Spleen (tissue), 7 donors: ENCODE measurements at regions not wholly inside any gene's neighbourhood (a gene's known extent, or its start where the extent isn't known, plus 50 kb on each side); places are given as distances from the start of the nearest gene placed in this dataset.

Experiments
- CTCF ChIP-seq, 11 experiments: fragments of 200-600 bp in 7 of 11; fragments of 450-650 bp in 4 of 11; sonication (generic) in 4 of 11; IDR thresholded peaks in 8 of 11; conservative IDR thresholded peaks in 3 of 11; 1 replicate in 7 of 11; 2 replicates in 4 of 11; pipeline versions ENCODE4 v1.4.0 to v1.8.0; 2016 to 2021; ENCODE audit warnings: antibody characterized with exemption in 11 of 11, inconsistent platforms in 4 of 11, mild to moderate bottlenecking in 1 of 11
- POLR2A ChIP-seq, 3 donors: fragments of 450-650 bp; IDR thresholded peaks; one replicate each; pipeline ENCODE4 v1.5.1; 2017; ENCODE audit warnings: antibody characterized with exemption in 3 of 3, mild to moderate bottlenecking in 1 of 3
- POLR2AphosphoS5 ChIP-seq, 3 donors: sonication (generic); formaldehyde crosslinking; IDR thresholded peaks; one replicate each; pipeline ENCODE4 v1.5.1; 2017; ENCODE audit warnings: antibody characterized with exemption in 3 of 3
- donor health status: DM: no; HTN: no; CAD: no; lungs with moderate emphysema.
- donor health status: DM: no; HTN: no; CAD: no.
- donor health status: DM: no; HTN: no; CAD: no.

GRCh38 chr6:77354581-77354980 lies 108.7 kb downstream of the HTR1B start:
- TF ChIP-seq POLR2A (IDR thresholded peaks at IDR 0.05) (no peak), CTCF (IDR thresholded peaks at IDR 0.05 in 8 of 11, conservative IDR thresholded peaks at IDR 0.05 in 3 of 11) (no peak), POLR2AphosphoS5 (IDR thresholded peaks at IDR 0.05) (no peak)
